ENCODE measurements at regions not wholly inside any gene's neighbourhood (a gene's known extent, or its start where the extent isn't known, plus 50 kb on each side); places are given as distances from the start of the nearest gene placed in this dataset.

DNA sequence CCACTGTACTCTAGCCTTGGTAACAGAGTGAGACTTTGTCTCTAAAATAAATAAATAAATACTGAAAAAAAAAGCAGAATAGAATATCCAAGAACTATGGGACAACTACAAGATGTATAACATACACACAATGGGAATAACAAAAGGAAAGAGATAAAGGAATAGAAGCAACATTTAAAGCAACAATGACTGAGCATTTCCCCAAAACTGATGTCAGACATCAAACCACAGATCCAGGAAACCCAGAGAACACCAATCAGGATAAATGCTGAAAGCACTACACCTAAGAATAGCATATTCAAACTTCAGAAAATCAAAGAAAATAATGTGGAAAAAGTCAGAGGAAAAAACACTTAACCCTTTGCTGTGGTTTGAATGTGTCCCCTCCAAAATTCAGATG lies 436.4 kb downstream of the ACTL7B start:
- TF ChIP-seq, protein P1, sequence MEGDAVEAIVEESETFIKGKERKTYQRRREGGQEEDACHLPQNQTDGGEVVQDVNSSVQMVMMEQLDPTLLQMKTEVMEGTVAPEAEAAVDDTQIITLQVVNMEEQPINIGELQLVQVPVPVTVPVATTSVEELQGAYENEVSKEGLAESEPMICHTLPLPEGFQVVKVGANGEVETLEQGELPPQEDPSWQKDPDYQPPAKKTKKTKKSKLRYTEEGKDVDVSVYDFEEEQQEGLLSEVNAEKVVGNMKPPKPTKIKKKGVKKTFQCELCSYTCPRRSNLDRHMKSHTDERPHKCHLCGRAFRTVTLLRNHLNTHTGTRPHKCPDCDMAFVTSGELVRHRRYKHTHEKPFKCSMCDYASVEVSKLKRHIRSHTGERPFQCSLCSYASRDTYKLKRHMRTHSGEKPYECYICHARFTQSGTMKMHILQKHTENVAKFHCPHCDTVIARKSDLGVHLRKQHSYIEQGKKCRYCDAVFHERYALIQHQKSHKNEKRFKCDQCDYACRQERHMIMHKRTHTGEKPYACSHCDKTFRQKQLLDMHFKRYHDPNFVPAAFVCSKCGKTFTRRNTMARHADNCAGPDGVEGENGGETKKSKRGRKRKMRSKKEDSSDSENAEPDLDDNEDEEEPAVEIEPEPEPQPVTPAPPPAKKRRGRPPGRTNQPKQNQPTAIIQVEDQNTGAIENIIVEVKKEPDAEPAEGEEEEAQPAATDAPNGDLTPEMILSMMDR (IDR thresholded peaks at IDR 0.05; ENCODE audit: low read depth, low read length, missing input control): no peak
- TF ChIP-seq RAD21 (IDR thresholded peaks at IDR 0.05) (no peak), JUND (IDR thresholded peaks at IDR 0.05) (no peak), YY1 (IDR thresholded peaks at IDR 0.05) (no peak)
